Thyroid gland (tissue), 4 donors: ENCODE measurements at regions not wholly inside any gene's neighbourhood (a gene's known extent, or its start where the extent isn't known, plus 50 kb on each side); places are given as distances from the start of the nearest gene placed in this dataset.

Experiments used
- DNase-seq, 2 donors: peaks; one replicate each; pipeline ENCODE4 v3.0.0-alpha.2; 2019
- H3K27ac ChIP-seq, 3 donors: fragments of 200-600 bp; sonication (generic); 1 replicate in 2 of 3; 2 replicates in 1 of 3; pipeline ENCODE4 v1.5.1; 2016 to 2019; ENCODE audit warnings: mild to moderate bottlenecking in 1 of 3, moderate library complexity in 1 of 3
- H3K27me3 ChIP-seq: fragments of 200-600 bp; sonication (generic); one replicate; pipeline ENCODE4 v1.5.1; 2019
- H3K36me3 ChIP-seq, 2 donors: fragments of 200-600 bp; sonication (generic); one replicate each; pipeline ENCODE4 v1.5.1; 2016 to 2019
- H3K4me1 ChIP-seq, 2 donors: fragments of 200-600 bp; sonication (generic); one replicate each; pipeline ENCODE4 v1.5.1; 2017 to 2019
- H3K4me3 ChIP-seq, 3 donors: fragments of 200-600 bp; sonication (generic); replicated peaks in 1 of 3; 1 replicate in 2 of 3; 2 replicates in 1 of 3; pipeline ENCODE4 v1.5.1; 2016; ENCODE audit warnings: mild to moderate bottlenecking in 1 of 3
- H3K9me3 ChIP-seq: fragments of 200-600 bp; sonication (generic); one replicate; pipeline ENCODE4 v1.5.1; 2017
- CTCF ChIP-seq, 6 experiments: fragments of 200-600 bp in 3 of 6; fragments of 450-650 bp in 3 of 6; sonication (generic) in 3 of 6; IDR thresholded peaks; one replicate each; pipeline ENCODE4 v1.5.1; 2016 to 2019; ENCODE audit warnings: antibody characterized with exemption in 6 of 6, mild to moderate bottlenecking in 2 of 6, inconsistent platforms in 1 of 6, moderate library complexity in 1 of 6
- POLR2A ChIP-seq, 2 donors: fragments of 450-650 bp; IDR thresholded peaks; one replicate each; pipeline ENCODE4 v1.6.1; 2017; ENCODE audit warnings: antibody characterized with exemption in 2 of 2, mild to moderate bottlenecking in 2 of 2, moderate library complexity in 1 of 2
- WGBS, 2 donors: methylation state at CpG; one replicate each; pipeline ENCODE4 v1.1.5; 2017; 5-methylcytosine and 5-hydroxymethylcytosine counted together
- intact Hi-C: fragments of 100-400 bp; cut with DNase I; formaldehyde crosslinking; loops from one replicate; pipeline ENCODE4 v1.15.1; 2023

- no peak overlapping the region for H3K4me3 ChIP-seq
- intact Hi-C loops: no loop called here
- no peak for DNase-seq
- TF ChIP-seq POLR2A (IDR thresholded peaks at IDR 0.05) (no peak), CTCF (IDR thresholded peaks at IDR 0.05) (no peak)
- H3K27ac ChIP-seq: no peak overlapping the region
- H3K36me3 ChIP-seq: no peaks in the 10 kb centered on the region
- H3K27me3 ChIP-seq: no peaks in the 10 kb centered on the region
- peaks cover 0 to 3% of the 10 kb centered on the region in 2 donors for H3K4me1 ChIP-seq
- no peaks in the 10 kb centered on the region for H3K9me3 ChIP-seq
- WGBS, 2 donors: 88 to 90% methylated on average over 5 of the region's 5 CpGs
Measured at GRCh38 chr2:239835056-239835455, 190.1 kb downstream of the NDUFA10 start.

- Histone ChIP-seq H3K36me3 (no peaks in the 10 kb centered on the region), H3K27me3 (no peaks in the 10 kb centered on the region), H3K27ac (no peak overlapping the region), H3K4me1 (peaks cover 0 to 3% of the 10 kb centered on the region in 2 donors), H3K9me3 (no peaks in the 10 kb centered on the region), H3K4me3 (no peak overlapping the region)
- TF ChIP-seq POLR2A (IDR thresholded peaks at IDR 0.05) (no peak), CTCF (IDR thresholded peaks at IDR 0.05) (no peak)
- 82% methylated on average over 7 of the region's 8 CpGs for WGBS, 2 donors
- no peak for DNase-seq
- intact Hi-C loops: no loop called here
Measured at GRCh38 chr2:239834143-239834542, 191.0 kb downstream of the NDUFA10 start.

GRCh38 chr2:239833269-239834109 is 191.7 kb downstream of the NDUFA10 start:
- Histone ChIP-seq H3K9me3 (no peaks in the 10 kb centered on the region), H3K36me3 (no peaks in the 10 kb centered on the region), H3K27ac (no peak overlapping the region), H3K4me3 (no peak overlapping the region), H3K4me1 (peaks cover 0 to 3% of the 10 kb centered on the region in 2 donors), H3K27me3 (no peaks in the 10 kb centered on the region)
- no peak for TF ChIP-seq POLR2A (IDR thresholded peaks at IDR 0.05)
- no peak for TF ChIP-seq CTCF (IDR thresholded peaks at IDR 0.05)
- WGBS, 2 donors: 92 to 93% methylated on average over 21 of the region's 21 CpGs
- intact Hi-C loops: no loop called here
- DNase-seq: no peak

- Histone ChIP-seq H3K9me3 (no peaks in the 10 kb centered on the region), H3K27me3 (no peaks in the 10 kb centered on the region), H3K4me3 (no peak overlapping the region), H3K36me3 (no peaks in the 10 kb centered on the region), H3K4me1 (peaks cover 0 to 3% of the 10 kb centered on the region in 2 donors), H3K27ac (no peak overlapping the region)
- TF ChIP-seq POLR2A (IDR thresholded peaks at IDR 0.05): no peak
- TF ChIP-seq CTCF (IDR thresholded peaks at IDR 0.05): no peak
- DNase-seq: no peak
- WGBS, 2 donors: 89 to 91% methylated on average over 18 to 19 of the region's 19 CpGs
- intact Hi-C loops: no loop called here
Measured at GRCh38 chr2:239832490-239833268, 192.5 kb downstream of the NDUFA10 start.
